Inflammatory macrophage treated with lipopolysaccharide for 4 hours (primary cell): ENCODE measurements at regions not wholly inside any gene's neighbourhood (a gene's known extent, or its start where the extent isn't known, plus 50 kb on each side); places are given as distances from the start of the nearest gene placed in this dataset.
"Not testable (repeated sequence)": the region's sequence is repeated elsewhere in the genome, so short reads cannot be mapped to it uniquely, and the experiment has no call there.

Source experiments
- DNase-seq: peaks from one replicate; pipeline ENCODE4 v3.0.0-alpha.2; 2020

- no peak for DNase-seq
These were observed 60.2 kb downstream of the GLUL start for GRCh38 chr1:182331387-182331786.

GRCh38 chr1:182330303-182330702 is 61.3 kb downstream of the GLUL start:
- DNase-seq, result no peak

GRCh38 chr1:182329471-182329870 is 62.1 kb downstream of the GLUL start:
- DNase-seq, result no peak

- DNase-seq, result no peak
These were observed 63.0 kb downstream of the GLUL start for GRCh38 chr1:182328591-182328990.

- DNase-seq, result no peak
These were observed 66.3 kb downstream of the GLUL start for GRCh38 chr1:182325339-182325738.

- DNase-seq, result not testable (repeated sequence)
These were observed 70.1 kb downstream of the GLUL start for GRCh38 chr1:182321532-182321931.

GRCh38 chr1:182317611-182318161 is 73.9 kb downstream of the GLUL start:
- peak; percentile 70 for DNase-seq

- not testable (repeated sequence) for DNase-seq
These were observed 75.1 kb downstream of the GLUL start for GRCh38 chr1:182316454-182316853.

- DNase-seq, result no peak
These were observed 76.4 kb downstream of the GLUL start for GRCh38 chr1:182315167-182315556.

GRCh38 chr1:182309631-182310351 is 81.8 kb downstream of the GLUL start:
- no peak for DNase-seq

- no peak for DNase-seq
These were observed 82.8 kb downstream of the GLUL start for GRCh38 chr1:182308826-182309225.

- not testable (repeated sequence) for DNase-seq
These were observed 84.1 kb downstream of the GLUL start for GRCh38 chr1:182307486-182307885.

- no peak for DNase-seq
These were observed 85.7 kb downstream of the GLUL start for GRCh38 chr1:182305861-182306260.

- DNase-seq, result no peak
These were observed 87.0 kb downstream of the GLUL start for GRCh38 chr1:182304627-182305026.

- no peak for DNase-seq
These were observed 87.4 kb downstream of the GLUL start for GRCh38 chr1:182304218-182304617.

- peak; percentile 78 for DNase-seq
These were observed 87.8 kb downstream of the GLUL start for GRCh38 chr1:182303778-182304177.

- peak; percentile 53 for DNase-seq
These were observed 90.0 kb downstream of the GLUL start for GRCh38 chr1:182301467-182302198.

GRCh38 chr1:182301026-182301436 is 90.6 kb downstream of the GLUL start:
- no peak for DNase-seq

GRCh38 chr1:182299728-182300616 is 91.6 kb downstream of the GLUL start:
- peak; percentile 56 for DNase-seq

GRCh38 chr1:182299054-182299727 is 92.4 kb downstream of the GLUL start:
- DNase-seq, result not testable (repeated sequence)

GRCh38 chr1:182297335-182297734 is 94.3 kb downstream of the GLUL start:
- DNase-seq, result no peak

GRCh38 chr1:182295697-182296096 is 95.9 kb downstream of the GLUL start:
- DNase-seq, result no peak
